Testis (tissue), 2 donors: ENCODE measurements at regions not wholly inside any gene's neighbourhood (a gene's known extent, or its start where the extent isn't known, plus 50 kb on each side); places are given as distances from the start of the nearest gene placed in this dataset.

Source experiments
- CTCF ChIP-seq, 3 experiments: fragments of 450-650 bp in 2 of 3; fragments of 200-600 bp in 1 of 3; sonication (generic) in 1 of 3; IDR thresholded peaks; one replicate each; pipeline ENCODE4 v1.5.1; 2016 to 2019; ENCODE audit warnings: antibody characterized with exemption in 3 of 3, mild to moderate bottlenecking in 2 of 3, moderate library complexity in 1 of 3
- POLR2A ChIP-seq: fragments of 450-650 bp; IDR thresholded peaks from one replicate; pipeline ENCODE4 v1.6.1; 2017; ENCODE audit warnings: antibody characterized with exemption, mild to moderate bottlenecking, moderate library complexity

- TF ChIP-seq CTCF (IDR thresholded peaks at IDR 0.05) (no peak), POLR2A (no peak)
These were observed 436.4 kb downstream of the PCDH19 start for GRCh38 chrX:99973572-99974226.
